PC-9 (cell line): ENCODE measurements at regions not wholly inside any gene's neighbourhood (a gene's known extent, or its start where the extent isn't known, plus 50 kb on each side); places are given as distances from the start of the nearest gene placed in this dataset.

ENCODE experiments used
- BruUV-seq: library from RNA; stranded (reverse); fragments of 400-500 nt; replicated peaks from 2 replicates; lab custom pipeline; 2021; lab: Mats Ljungman, UMichigan
- CTCF ChIA-PET: fragments of 300-600 bp; sonication (Branson Sonifier 250); formaldehyde crosslinking; loops from one replicate; lab custom pipeline; 2022; ENCODE audit warnings: antibody characterized with exemption; lab: Charles Lee
- POLR2A ChIA-PET: fragments of 300-600 bp; sonication (Branson Sonifier 250); formaldehyde crosslinking; loops from one replicate; lab custom pipeline; 2022; ENCODE audit warnings: antibody characterized with exemption; ENCODE audit not compliant: unreplicated experiment; lab: Charles Lee
- DNase-seq, 2 experiments: peaks; one replicate each; pipeline versions ENCODE4 v3.0.0 to v3.0.0-alpha.2; 2015 to 2022; ENCODE audit warnings: mixed read lengths in 1 of 2
- H2AFZ ChIP-seq: fragments of 200-600 bp; sonication (generic); 2 replicates; pipeline ENCODE4 v1.8.1; 2017; ENCODE audit warnings: antibody characterized with exemption
- H3F3A ChIP-seq: fragments of 200-600 bp; sonication (generic); 2 replicates; pipeline ENCODE4 v1.8.1; 2017; ENCODE audit warnings: antibody characterized with exemption, mild to moderate bottlenecking, low read depth; ENCODE audit not compliant: insufficient read depth
- H3K27ac ChIP-seq: fragments of 200-600 bp; sonication (generic); 2 replicates; pipeline ENCODE4 v1.6.1; 2016; ENCODE audit warnings: mixed run types
- H3K27me3 ChIP-seq: fragments of 200-600 bp; sonication (generic); 2 replicates; pipeline ENCODE4 v1.6.1; 2016; ENCODE audit warnings: low read depth, mixed run types; ENCODE audit not compliant: insufficient read depth
- H3K36me3 ChIP-seq: fragments of 200-600 bp; sonication (generic); 2 replicates; pipeline ENCODE4 v1.6.1; 2016; ENCODE audit warnings: low read depth, mixed run types
- H3K4me1 ChIP-seq: fragments of 200-600 bp; sonication (generic); replicated peaks from 2 replicates; pipeline ENCODE4 v1.6.1; 2016; ENCODE audit warnings: mixed run types; ENCODE audit not compliant: insufficient read depth
- H3K4me2 ChIP-seq: fragments of 200-600 bp; sonication (generic); 2 replicates; pipeline ENCODE4 v1.6.1; 2017; ENCODE audit warnings: mixed run types
- H3K4me3 ChIP-seq: fragments of 200-600 bp; sonication (generic); 2 replicates; pipeline ENCODE4 v1.6.1; 2016; ENCODE audit warnings: mixed run types
- H3K79me2 ChIP-seq: fragments of 200-600 bp; sonication (generic); 2 replicates; pipeline ENCODE4 v1.6.1; 2017; ENCODE audit warnings: low read depth, mixed run types
- H3K9me2 ChIP-seq: fragments of 200-600 bp; sonication (generic); 2 replicates; pipeline ENCODE4 v1.8.1; 2017; ENCODE audit warnings: mild to moderate bottlenecking; ENCODE audit not compliant: insufficient read depth
- H3K9me3 ChIP-seq: fragments of 200-600 bp; sonication (generic); 2 replicates; pipeline ENCODE4 v1.8.1; 2016; ENCODE audit warnings: low read depth; ENCODE audit not compliant: insufficient read depth
- H4K20me1 ChIP-seq: fragments of 200-600 bp; sonication (generic); 2 replicates; pipeline ENCODE4 v1.8.1; 2017; ENCODE audit not compliant: insufficient read depth
- EZH2 ChIP-seq: fragments of 200-600 bp; sonication (generic); IDR thresholded peaks from 2 replicates; pipeline ENCODE4 v1.8.0; 2017; ENCODE audit warnings: antibody characterized with exemption, low read depth
- intact Hi-C: fragments of 100-400 bp; cut with micrococcal nuclease; formaldehyde crosslinking; loops from one replicate; pipeline ENCODE4 v1.10.0; 2022; ENCODE audit not compliant: unreplicated experiment
- TF ChIP-seq, protein P1 (sequence below): fragments of 200-600 bp; sonication (generic); conservative IDR thresholded peaks from 2 replicates; pipeline ENCODE4 v1.6.1; 2017; ENCODE audit warnings: mixed run types, antibody characterized with exemption, mild to moderate bottlenecking, moderate library complexity

GRCh38 chr4:63799166-63799565 lies 610.1 kb downstream of the TECRL start:
- no peaks in the 10 kb centered on the region for H3K4me1 ChIP-seq
- TF ChIP-seq, protein P1, sequence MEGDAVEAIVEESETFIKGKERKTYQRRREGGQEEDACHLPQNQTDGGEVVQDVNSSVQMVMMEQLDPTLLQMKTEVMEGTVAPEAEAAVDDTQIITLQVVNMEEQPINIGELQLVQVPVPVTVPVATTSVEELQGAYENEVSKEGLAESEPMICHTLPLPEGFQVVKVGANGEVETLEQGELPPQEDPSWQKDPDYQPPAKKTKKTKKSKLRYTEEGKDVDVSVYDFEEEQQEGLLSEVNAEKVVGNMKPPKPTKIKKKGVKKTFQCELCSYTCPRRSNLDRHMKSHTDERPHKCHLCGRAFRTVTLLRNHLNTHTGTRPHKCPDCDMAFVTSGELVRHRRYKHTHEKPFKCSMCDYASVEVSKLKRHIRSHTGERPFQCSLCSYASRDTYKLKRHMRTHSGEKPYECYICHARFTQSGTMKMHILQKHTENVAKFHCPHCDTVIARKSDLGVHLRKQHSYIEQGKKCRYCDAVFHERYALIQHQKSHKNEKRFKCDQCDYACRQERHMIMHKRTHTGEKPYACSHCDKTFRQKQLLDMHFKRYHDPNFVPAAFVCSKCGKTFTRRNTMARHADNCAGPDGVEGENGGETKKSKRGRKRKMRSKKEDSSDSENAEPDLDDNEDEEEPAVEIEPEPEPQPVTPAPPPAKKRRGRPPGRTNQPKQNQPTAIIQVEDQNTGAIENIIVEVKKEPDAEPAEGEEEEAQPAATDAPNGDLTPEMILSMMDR = no peak
- TF ChIP-seq EZH2 = no peak
- H3K9me3 ChIP-seq = no peaks in the 10 kb centered on the region
- intact Hi-C loops = no loop called here
- CTCF ChIA-PET = no interaction called here
- DNase-seq = no peak
- H3K4me3 ChIP-seq = no peak overlapping the region
- POLR2A ChIA-PET = no interaction called here
- no peak overlapping the region for H3K27ac ChIP-seq
- H3K79me2 ChIP-seq = no peaks in the 10 kb centered on the region
- no peak overlapping the region for H2AFZ ChIP-seq
- H3K27me3 ChIP-seq = no peaks in the 10 kb centered on the region
- BruUV-seq = no TSS peak
- H3K9me2 ChIP-seq = no peaks in the 10 kb centered on the region
- no peaks in the 10 kb centered on the region for H4K20me1 ChIP-seq
- H3K4me2 ChIP-seq = no peak overlapping the region
- H3F3A ChIP-seq = no peaks in the 10 kb centered on the region
- no peaks in the 10 kb centered on the region for H3K36me3 ChIP-seq

DNA sequence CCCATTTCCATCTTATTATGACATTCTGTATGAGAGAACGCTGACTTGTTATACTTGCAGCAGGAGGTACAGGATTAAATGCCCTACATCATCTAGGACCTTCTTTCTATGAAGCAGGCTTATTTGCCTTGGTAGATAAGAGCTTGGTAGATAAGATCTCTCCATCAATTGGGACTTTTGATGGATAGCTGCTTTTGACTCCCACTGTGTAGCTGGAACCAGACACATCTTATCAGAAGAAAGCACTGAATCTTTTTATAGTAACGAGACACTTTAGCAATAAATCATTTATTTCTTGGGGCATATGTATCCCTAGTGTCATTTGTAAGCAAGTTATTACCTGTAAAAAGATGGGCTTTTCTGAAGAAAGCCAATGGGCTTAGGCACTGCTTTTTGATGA lies 613.9 kb downstream of the TECRL start:
- Histone ChIP-seq H3K4me2 (no peak overlapping the region), H3K9me2 (no peaks in the 10 kb centered on the region), H3K4me1 (no peaks in the 10 kb centered on the region), H3K36me3 (no peaks in the 10 kb centered on the region), H3K79me2 (no peaks in the 10 kb centered on the region), H3K9me3 (no peaks in the 10 kb centered on the region), H3K4me3 (no peak overlapping the region), H2AFZ (no peak overlapping the region), H4K20me1 (no peaks in the 10 kb centered on the region), H3F3A (no peaks in the 10 kb centered on the region), H3K27ac (no peak overlapping the region), H3K27me3 (no peaks in the 10 kb centered on the region)
- ChIA-PET CTCF (no interaction called here), POLR2A (no interaction called here)
- TF ChIP-seq, protein P1 = no peak
- no peak for TF ChIP-seq EZH2
- intact Hi-C loops = no loop called here
- BruUV-seq = no TSS peak
- no peak for DNase-seq

DNA sequence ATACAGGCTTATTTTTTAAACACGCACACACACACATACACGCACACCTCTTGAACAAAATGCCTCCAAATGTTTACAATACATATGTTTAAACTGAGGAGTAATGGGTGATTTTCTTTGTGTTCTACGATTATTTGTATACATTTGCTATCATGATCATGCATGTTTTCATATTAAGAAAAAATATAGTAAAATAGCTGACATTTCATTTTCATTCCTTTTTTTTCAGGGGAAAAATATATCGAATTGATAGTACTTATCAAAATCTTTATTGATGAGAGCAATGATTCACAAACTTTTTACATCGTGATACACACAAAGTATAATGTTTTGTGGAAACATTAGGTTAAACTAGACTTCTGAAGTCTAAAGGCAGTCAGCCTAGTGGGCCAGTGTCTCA lies 618.9 kb downstream of the TECRL start:
- no TSS peak for BruUV-seq
- Histone ChIP-seq H2AFZ (0 out of 2 replicates have a peak overlapping the region, but pooled peaks have one; percentile 29), H3K79me2 (no peaks in the 10 kb centered on the region), H3K4me3 (no peak overlapping the region), H3K9me3 (no peaks in the 10 kb centered on the region), H3K27ac (no peak overlapping the region), H3K4me2 (no peak overlapping the region), H4K20me1 (no peaks in the 10 kb centered on the region), H3F3A (no peaks in the 10 kb centered on the region), H3K4me1 (no peaks in the 10 kb centered on the region), H3K36me3 (no peaks in the 10 kb centered on the region), H3K27me3 (no peaks in the 10 kb centered on the region), H3K9me2 (no peaks in the 10 kb centered on the region)
- DNase-seq = no peak
- POLR2A ChIA-PET = no interaction called here
- TF ChIP-seq, protein P1 = no peak
- no peak for TF ChIP-seq EZH2
- intact Hi-C loops = no loop called here
- CTCF ChIA-PET = no interaction called here
